CMK (cell line): ENCODE measurements at regions not wholly inside any gene's neighbourhood (a gene's known extent, or its start where the extent isn't known, plus 50 kb on each side); places are given as distances from the start of the nearest gene placed in this dataset.
"Not testable (repeated sequence)": the region's sequence is repeated elsewhere in the genome, so short reads cannot be mapped to it uniquely, and the experiment has no call there.

ENCODE experiments used
- DNase-seq: peaks from one replicate; pipeline ENCODE4 v3.0.0-alpha.2; 2010; ENCODE audit warnings: low read depth

GRCh38 chr5:166073901-166074581 is 2217.4 kb upstream of the WWC1 start:
- no peak for DNase-seq

- no peak for DNase-seq
Observed at GRCh38 chr5:166074582-166075481, 2216.6 kb upstream of the WWC1 start.

GRCh38 chr5:166083183-166083959 is 2208.1 kb upstream of the WWC1 start:
- DNase-seq, result no peak

- no peak for DNase-seq
Observed at GRCh38 chr5:166086568-166086967, 2204.9 kb upstream of the WWC1 start.

GRCh38 chr5:166088389-166089039 is 2202.9 kb upstream of the WWC1 start:
- no peak for DNase-seq

GRCh38 chr5:166091931-166092330 is 2199.5 kb upstream of the WWC1 start:
- DNase-seq, result no peak

- no peak for DNase-seq
Observed at GRCh38 chr5:166093312-166093711, 2198.1 kb upstream of the WWC1 start.

GRCh38 chr5:166102947-166103346 is 2188.5 kb upstream of the WWC1 start:
- DNase-seq, result no peak

- no peak for DNase-seq
Observed at GRCh38 chr5:166111021-166111420, 2180.4 kb upstream of the WWC1 start.

- DNase-seq, result no peak
Observed at GRCh38 chr5:166117072-166118066, 2174.1 kb upstream of the WWC1 start.

- DNase-seq, result no peak
Observed at GRCh38 chr5:166119506-166119905, 2171.9 kb upstream of the WWC1 start.

- DNase-seq, result no peak
Observed at GRCh38 chr5:166123717-166124116, 2167.7 kb upstream of the WWC1 start.

- DNase-seq, result no peak
Observed at GRCh38 chr5:166127766-166128570, 2163.5 kb upstream of the WWC1 start.

- not testable (repeated sequence) for DNase-seq
Observed at GRCh38 chr5:166145107-166145506, 2146.3 kb upstream of the WWC1 start.

- no peak for DNase-seq
Observed at GRCh38 chr5:166163996-166164610, 2127.3 kb upstream of the WWC1 start.

- no peak for DNase-seq
Observed at GRCh38 chr5:166165596-166165995, 2125.8 kb upstream of the WWC1 start.

GRCh38 chr5:166166071-166166470 is 2125.4 kb upstream of the WWC1 start:
- DNase-seq, result no peak

GRCh38 chr5:166172597-166172996 is 2118.8 kb upstream of the WWC1 start:
- no peak for DNase-seq

- DNase-seq, result no peak
Observed at GRCh38 chr5:166178411-166179080, 2112.9 kb upstream of the WWC1 start.
